ENCODE measurements at regions not wholly inside any gene's neighbourhood (a gene's known extent, or its start where the extent isn't known, plus 50 kb on each side); places are given as distances from the start of the nearest gene placed in this dataset.

- DNase-seq: no peak
These were observed 63.6 kb downstream of the PCDH7 start for GRCh38 chr4:30783751-30784150.

GRCh38 chr4:30789219-30789671 lies 69.1 kb downstream of the PCDH7 start:
- peak; percentile 24 for DNase-seq

GRCh38 chr4:30790123-30790522 lies 70.0 kb downstream of the PCDH7 start:
- DNase-seq: no peak

- no peak for DNase-seq
These were observed 70.8 kb downstream of the PCDH7 start for GRCh38 chr4:30790998-30791397.

GRCh38 chr4:30792601-30793000 lies 72.4 kb downstream of the PCDH7 start:
- DNase-seq: no peak

- no peak for DNase-seq
These were observed 81.7 kb downstream of the PCDH7 start for GRCh38 chr4:30801876-30802275.

GRCh38 chr4:30802622-30803323 lies 82.6 kb downstream of the PCDH7 start:
- no peak for DNase-seq

GRCh38 chr4:30808276-30808675 lies 88.1 kb downstream of the PCDH7 start:
- no peak for DNase-seq

- no peak for DNase-seq
These were observed 91.1 kb downstream of the PCDH7 start for GRCh38 chr4:30811296-30811695.

- no peak for DNase-seq
These were observed 95.5 kb downstream of the PCDH7 start for GRCh38 chr4:30815685-30816084.

- DNase-seq: no peak
These were observed 97.3 kb downstream of the PCDH7 start for GRCh38 chr4:30817447-30817846.

- no peak for DNase-seq
These were observed 98.4 kb downstream of the PCDH7 start for GRCh38 chr4:30818541-30818940.

GRCh38 chr4:30821275-30821674 lies 101.1 kb downstream of the PCDH7 start:
- no peak for DNase-seq

- DNase-seq: peak; percentile 5
These were observed 101.9 kb downstream of the PCDH7 start for GRCh38 chr4:30821859-30822612.

- no peak for DNase-seq
These were observed 102.9 kb downstream of the PCDH7 start for GRCh38 chr4:30822911-30823551.

- DNase-seq: no peak
These were observed 105.0 kb downstream of the PCDH7 start for GRCh38 chr4:30825008-30825770.

- DNase-seq: no peak
These were observed 108.2 kb downstream of the PCDH7 start for GRCh38 chr4:30828264-30828926.

GRCh38 chr4:30832639-30833038 lies 112.5 kb downstream of the PCDH7 start:
- DNase-seq: no peak

GRCh38 chr4:30833206-30833605 lies 113.0 kb downstream of the PCDH7 start:
- peak; percentile 19 for DNase-seq

GRCh38 chr4:30835044-30835443 lies 114.9 kb downstream of the PCDH7 start:
- no peak for DNase-seq

GRCh38 chr4:30836231-30836630 lies 116.1 kb downstream of the PCDH7 start:
- DNase-seq: no peak

- DNase-seq: no peak
These were observed 117.0 kb downstream of the PCDH7 start for GRCh38 chr4:30837131-30837539.

GRCh38 chr4:30837861-30838260 lies 117.7 kb downstream of the PCDH7 start:
- no peak for DNase-seq

Data from OCI-M1 (cell line).